Esophagus (tissue), 2 donors: ENCODE measurements at regions not wholly inside any gene's neighbourhood (a gene's known extent, or its start where the extent isn't known, plus 50 kb on each side); places are given as distances from the start of the nearest gene placed in this dataset.
"Not testable (repeated sequence)": the region's sequence is repeated elsewhere in the genome, so short reads cannot be mapped to it uniquely, and the experiment has no call there.

Experiments used
- H3K27ac ChIP-seq, 2 donors: one replicate each; pipeline ENCODE4 v1.5.1; 2013; ENCODE audit warnings: low read depth in 2 of 2, mild to moderate bottlenecking in 2 of 2, inconsistent platforms in 1 of 2, low read length in 1 of 2, moderate library complexity in 1 of 2
- H3K27me3 ChIP-seq, 2 donors: one replicate each; pipeline ENCODE4 v1.6.1; 2013; ENCODE audit warnings: low read length in 2 of 2, control low read depth in 1 of 2, mild to moderate bottlenecking in 1 of 2; ENCODE audit not compliant: insufficient read depth in 2 of 2, control insufficient read depth in 1 of 2
- H3K36me3 ChIP-seq, 2 donors: one replicate each; pipeline ENCODE4 v1.6.1; 2013; ENCODE audit warnings: low read length in 1 of 2; ENCODE audit not compliant: control insufficient read depth in 2 of 2, insufficient read depth in 2 of 2
- H3K4me1 ChIP-seq, 2 donors: one replicate each; pipeline ENCODE4 v1.6.1; 2013; ENCODE audit warnings: low read length in 1 of 2; ENCODE audit not compliant: control insufficient read depth in 2 of 2, insufficient read depth in 2 of 2
- H3K4me3 ChIP-seq, 2 donors: one replicate each; pipeline ENCODE4 v1.5.1; 2013; ENCODE audit warnings: low read length in 2 of 2, mild to moderate bottlenecking in 2 of 2, low read depth in 1 of 2, moderate library complexity in 1 of 2
- H3K9me3 ChIP-seq, 2 donors: one replicate each; pipeline ENCODE4 v1.6.1; 2013; ENCODE audit warnings: mild to moderate bottlenecking in 2 of 2, low read depth in 1 of 2, low read length in 1 of 2, moderate library complexity in 1 of 2; ENCODE audit not compliant: control insufficient read depth in 2 of 2, insufficient read depth in 1 of 2
- WGBS, 2 donors: extraction: QIAGEN DNeasy Blood & Tissue Kit; methylation state at CpG; one replicate each; pipeline ENCODE4 v1.1.7; 2013; 5-methylcytosine and 5-hydroxymethylcytosine counted together
- donor health status: healthy with polysubstance abuse.
- donor health status: Bipolar disorder and iron deficiency.

GRCh38 chr1:221979444-221980032 lies 237.6 kb upstream of the DUSP10 start:
- Histone ChIP-seq H3K27ac (no peak overlapping the region), H3K27me3 (no peaks in the 10 kb centered on the region), H3K4me1 (no peaks in the 10 kb centered on the region), H3K4me3 (no peak overlapping the region), H3K36me3 (no peaks in the 10 kb centered on the region), H3K9me3 (no peaks in the 10 kb centered on the region)

GRCh38 chr1:221978631-221979334 lies 236.9 kb upstream of the DUSP10 start:
- WGBS, 2 donors = 88 to 89% methylated on average over 9 of the region's 9 CpGs
- not testable (repeated sequence) for H3K4me1 ChIP-seq, H3K36me3 ChIP-seq, H3K27ac ChIP-seq, H3K4me3 ChIP-seq, H3K27me3 ChIP-seq, H3K9me3 ChIP-seq

- 65 to 67% methylated on average over 2 to 3 of the region's 3 CpGs for WGBS, 2 donors
- not testable (repeated sequence) for H3K36me3 ChIP-seq, H3K4me1 ChIP-seq, H3K27me3 ChIP-seq, H3K4me3 ChIP-seq, H3K27ac ChIP-seq, H3K9me3 ChIP-seq
These were observed 231.9 kb upstream of the DUSP10 start for GRCh38 chr1:221973787-221974186.

- Histone ChIP-seq H3K36me3 (no peaks in the 10 kb centered on the region), H3K9me3 (no peaks in the 10 kb centered on the region), H3K4me1 (no peaks in the 10 kb centered on the region), H3K27me3 (no peaks in the 10 kb centered on the region), H3K4me3 (no peak overlapping the region), H3K27ac (no peak overlapping the region)
- 86 to 89% methylated on average over 10 of the region's 10 CpGs for WGBS, 2 donors
These were observed 230.7 kb upstream of the DUSP10 start for GRCh38 chr1:221972276-221973235.

- not testable (repeated sequence) for H3K27ac ChIP-seq, H3K4me1 ChIP-seq, H3K36me3 ChIP-seq, H3K4me3 ChIP-seq, H3K9me3 ChIP-seq, H3K27me3 ChIP-seq
- 84 to 91% methylated on average over 8 of the region's 8 CpGs for WGBS, 2 donors
These were observed 229.1 kb upstream of the DUSP10 start for GRCh38 chr1:221971035-221971434.

GRCh38 chr1:221969298-221969858 lies 227.5 kb upstream of the DUSP10 start:
- H3K9me3 ChIP-seq, H3K36me3 ChIP-seq, H3K27me3 ChIP-seq, H3K27ac ChIP-seq, H3K4me1 ChIP-seq, H3K4me3 ChIP-seq: not testable (repeated sequence)
- 76 to 86% methylated on average over 5 to 6 of the region's 6 CpGs for WGBS, 2 donors

GRCh38 chr1:221967538-221967937 lies 225.6 kb upstream of the DUSP10 start:
- H3K4me1 ChIP-seq, H3K27ac ChIP-seq, H3K4me3 ChIP-seq, H3K9me3 ChIP-seq, H3K36me3 ChIP-seq, H3K27me3 ChIP-seq: not testable (repeated sequence)
- WGBS, 2 donors = 82 to 86% methylated on average over 6 to 9 of the region's 9 CpGs

- WGBS, 2 donors = 86 to 93% methylated on average over 7 of the region's 7 CpGs
- not testable (repeated sequence) for H3K4me3 ChIP-seq, H3K27ac ChIP-seq, H3K36me3 ChIP-seq, H3K9me3 ChIP-seq, H3K4me1 ChIP-seq, H3K27me3 ChIP-seq
These were observed 225.0 kb upstream of the DUSP10 start for GRCh38 chr1:221966888-221967287.

- not testable (repeated sequence) for H3K4me3 ChIP-seq, H3K4me1 ChIP-seq, H3K27ac ChIP-seq, H3K9me3 ChIP-seq, H3K36me3 ChIP-seq, H3K27me3 ChIP-seq
- 79 to 83% methylated on average over 6 of the region's 6 CpGs for WGBS, 2 donors
These were observed 224.0 kb upstream of the DUSP10 start for GRCh38 chr1:221965891-221966290.
